Neural cell (in vitro differentiated cells): ENCODE measurements at regions not wholly inside any gene's neighbourhood (a gene's known extent, or its start where the extent isn't known, plus 50 kb on each side); places are given as distances from the start of the nearest gene placed in this dataset.

Source experiments
- H2AFZ ChIP-seq: fragments of 200-600, 300-800 bp; sonication (generic), shearing (Covaris generic); 2 replicates; pipeline ENCODE4 v1.6.0; 2014; ENCODE audit warnings: low read depth, mild to moderate bottlenecking, antibody characterized with exemption, low read length, moderate library complexity
- H3F3A ChIP-seq: fragments of 200-600 bp; shearing (Covaris generic); 2 replicates; pipeline ENCODE4 v1.6.1; 2016; ENCODE audit warnings: mild to moderate bottlenecking, moderate library complexity, mixed read lengths, antibody characterized with exemption, low read length; ENCODE audit not compliant: insufficient read depth, poor library complexity, severe bottlenecking
- H3K27ac ChIP-seq: fragments of 200-600, 300-800 bp; sonication (generic), shearing (Covaris generic); 2 replicates; pipeline ENCODE4 v1.5.1; 2014; ENCODE audit warnings: mild to moderate bottlenecking, low read length, moderate library complexity
- H3K27me3 ChIP-seq: fragments of 300-800, 200-600 bp; sonication (generic), shearing (Covaris generic); 2 replicates; pipeline ENCODE4 v1.6.0; 2014; ENCODE audit warnings: mild to moderate bottlenecking, low read depth, low read length, moderate library complexity; ENCODE audit not compliant: insufficient read depth
- H3K36me3 ChIP-seq: fragments of 300-800, 200-600 bp; sonication (generic), shearing (Covaris generic); 2 replicates; pipeline ENCODE4 v1.5.1; 2014; ENCODE audit warnings: mild to moderate bottlenecking, antibody characterized with exemption, low read length, moderate library complexity; ENCODE audit not compliant: insufficient read depth
- H3K4me2 ChIP-seq: fragments of 300-800, 200-600 bp; sonication (generic), shearing (Covaris generic); 2 replicates; pipeline ENCODE4 v1.6.0; 2014; ENCODE audit warnings: mild to moderate bottlenecking, low read length
- H3K4me3 ChIP-seq: fragments of 300-800, 200-600 bp; sonication (generic), shearing (Covaris generic); 2 replicates; pipeline ENCODE4 v1.5.1; 2014; ENCODE audit warnings: mild to moderate bottlenecking, low read length, moderate library complexity
- H3K79me2 ChIP-seq: fragments of 200-600 bp; shearing (Covaris generic); replicated peaks from 2 replicates; pipeline ENCODE4 v1.6.0; 2014; ENCODE audit warnings: mild to moderate bottlenecking, low read length, moderate library complexity; ENCODE audit not compliant: insufficient read depth
- H3K9ac ChIP-seq: fragments of 300-800, 200-600 bp; sonication (generic), shearing (Covaris generic); 2 replicates; pipeline ENCODE4 v1.6.1; 2016; ENCODE audit warnings: mild to moderate bottlenecking, low read length, mixed read lengths
- H3K9me2 ChIP-seq: fragments of 200-600 bp; shearing (Covaris generic); 2 replicates; pipeline ENCODE4 v1.6.1; 2016; ENCODE audit warnings: mild to moderate bottlenecking, low read length, mixed read lengths; ENCODE audit not compliant: insufficient read depth
- H3K9me3 ChIP-seq: fragments of 200-600, 300-800 bp; sonication (generic), shearing (Covaris generic); 2 replicates; pipeline ENCODE4 v1.6.1; 2016; ENCODE audit warnings: mild to moderate bottlenecking, mixed run types, low read length, moderate library complexity, mixed read lengths
- H4K20me1 ChIP-seq: fragments of 200-600 bp; shearing (Covaris generic); 2 replicates; pipeline ENCODE4 v1.6.1; 2016; ENCODE audit warnings: mild to moderate bottlenecking, mixed run types; ENCODE audit not compliant: insufficient read depth
- CTCF ChIP-seq: fragments of 450-650 bp; IDR thresholded peaks from 2 replicates; pipeline ENCODE4 v1.5.1; 2014; ENCODE audit warnings: antibody characterized with exemption, mild to moderate bottlenecking, moderate library complexity; ENCODE audit not compliant: poor library complexity, severe bottlenecking
- EP300 ChIP-seq: fragments of 450-650 bp; conservative IDR thresholded peaks from 2 replicates; pipeline ENCODE4 v1.6.1; 2014; ENCODE audit warnings: antibody characterized with exemption, mild to moderate bottlenecking, moderate library complexity; ENCODE audit not compliant: poor library complexity, severe bottlenecking
- EZH2 ChIP-seq: fragments of 200-600, 300-800 bp; shearing (Covaris generic), sonication (generic); IDR thresholded peaks from 2 replicates; pipeline ENCODE4 v1.6.1; 2014; ENCODE audit warnings: antibody characterized with exemption, low read length, borderline replicate concordance, mild to moderate bottlenecking; ENCODE audit not compliant: insufficient read depth, poor library complexity, severe bottlenecking
- MXI1 ChIP-seq: fragments of 450-650 bp; conservative IDR thresholded peaks from 2 replicates; pipeline ENCODE4 v1.6.1; 2014; ENCODE audit warnings: antibody characterized with exemption, mild to moderate bottlenecking; ENCODE audit not compliant: poor library complexity, severe bottlenecking
- POLR2AphosphoS5 ChIP-seq: IDR thresholded peaks from 2 replicates; pipeline ENCODE4 v1.6.1; 2012
- RAD21 ChIP-seq: fragments of 450-650 bp; conservative IDR thresholded peaks from 2 replicates; pipeline ENCODE4 v1.6.1; 2014; ENCODE audit warnings: antibody characterized with exemption, mild to moderate bottlenecking, moderate library complexity
- REST ChIP-seq: IDR thresholded peaks from 2 replicates; pipeline ENCODE4 v1.6.1; 2012; ENCODE audit warnings: borderline replicate concordance
- SMC3 ChIP-seq: fragments of 450-650 bp; conservative IDR thresholded peaks from 2 replicates; pipeline ENCODE4 v1.6.1; 2014; ENCODE audit warnings: antibody characterized with exemption, mild to moderate bottlenecking, moderate library complexity; ENCODE audit not compliant: poor library complexity
- TAF1 ChIP-seq: IDR thresholded peaks from 2 replicates; pipeline ENCODE4 v1.6.1; 2012; ENCODE audit warnings: low read depth

- TF ChIP-seq CTCF (no peak), TAF1 (no peak), REST (no peak), EP300 (no peak), SMC3 (no peak), RAD21 (no peak), MXI1 (no peak), POLR2AphosphoS5 (no peak)
- H3K27me3 ChIP-seq = no peaks in the 10 kb centered on the region
Measured at GRCh38 chr9:115983366-115983765, 170.2 kb upstream of the PAPPA start.

GRCh38 chr9:115985657-115986056 lies 167.9 kb upstream of the PAPPA start:
- no peaks in the 10 kb centered on the region for H3F3A ChIP-seq
- no peaks in the 10 kb centered on the region for H3K27me3 ChIP-seq
- H3K4me3 ChIP-seq = no peak overlapping the region
- peak overlapping the region; percentile 12 for H3K27ac ChIP-seq
- TF ChIP-seq EZH2 (no peak), POLR2AphosphoS5 (no peak), TAF1 (no peak), EP300 (no peak), RAD21 (no peak), CTCF (no peak), SMC3 (no peak), MXI1 (no peak)
- H3K9ac ChIP-seq = no peak overlapping the region
- no peaks in the 10 kb centered on the region for H3K79me2 ChIP-seq
- no peaks in the 10 kb centered on the region for H3K9me2 ChIP-seq
- no peaks in the 10 kb centered on the region for H4K20me1 ChIP-seq
- no peaks in the 10 kb centered on the region for H3K9me3 ChIP-seq
- no peak overlapping the region for H3K4me2 ChIP-seq
- no peak overlapping the region for H2AFZ ChIP-seq
- no peaks in the 10 kb centered on the region for H3K36me3 ChIP-seq

More at GRCh38 chr9:115983366-115983765, 170.2 kb upstream of the PAPPA start:
- no peak overlapping the region for H3K4me2 ChIP-seq
- no peaks in the 10 kb centered on the region for H4K20me1 ChIP-seq
- no peak overlapping the region for H3K9ac ChIP-seq
- no peaks in the 10 kb centered on the region for H3F3A ChIP-seq
- no peak overlapping the region for H2AFZ ChIP-seq
- no peaks in the 10 kb centered on the region for H3K9me2 ChIP-seq
- H3K9me3 ChIP-seq = no peaks in the 10 kb centered on the region
- H3K36me3 ChIP-seq = no peaks in the 10 kb centered on the region
- H3K27ac ChIP-seq = no peak overlapping the region
- H3K79me2 ChIP-seq = no peaks in the 10 kb centered on the region
- no peak overlapping the region for H3K4me3 ChIP-seq
